GM20000 (cell line): ENCODE measurements at regions not wholly inside any gene's neighbourhood (a gene's known extent, or its start where the extent isn't known, plus 50 kb on each side); places are given as distances from the start of the nearest gene placed in this dataset.

Experiments
- DNase-seq: peaks from one replicate; pipeline ENCODE4 v3.0.0; 2012; ENCODE audit warnings: low spot score
- CTCF ChIP-seq: IDR thresholded peaks from 2 replicates; pipeline ENCODE4 v1.5.1; 2012; ENCODE audit warnings: mild to moderate bottlenecking, control low read depth; ENCODE audit errors: extremely low read depth, missing control alignments

DNA sequence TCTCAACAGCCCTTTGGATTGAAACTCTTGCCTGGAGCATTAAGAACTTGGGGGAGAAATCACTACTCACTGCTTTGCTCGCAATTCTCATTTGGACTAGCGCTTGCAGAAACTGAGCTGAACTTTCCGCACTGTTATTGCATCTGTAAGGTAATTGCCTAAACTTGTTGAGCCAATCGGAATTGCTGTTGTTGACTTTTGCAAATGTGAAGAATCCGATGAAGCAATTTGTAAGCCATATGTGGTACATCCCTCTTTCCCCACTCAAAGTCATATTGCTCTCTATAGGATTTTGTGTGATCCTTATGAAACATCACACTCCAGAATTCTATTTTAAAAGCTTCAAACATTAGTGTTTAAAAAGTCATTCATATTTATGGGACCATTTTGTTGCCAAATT is 191.7 kb upstream of the GBE1 start:
- TF ChIP-seq CTCF: no peak
- no peak for DNase-seq

GRCh38 chr3:81952141-81952540 is 190.7 kb upstream of the GBE1 start:
- no peak for TF ChIP-seq CTCF
- DNase-seq: no peak

DNA sequence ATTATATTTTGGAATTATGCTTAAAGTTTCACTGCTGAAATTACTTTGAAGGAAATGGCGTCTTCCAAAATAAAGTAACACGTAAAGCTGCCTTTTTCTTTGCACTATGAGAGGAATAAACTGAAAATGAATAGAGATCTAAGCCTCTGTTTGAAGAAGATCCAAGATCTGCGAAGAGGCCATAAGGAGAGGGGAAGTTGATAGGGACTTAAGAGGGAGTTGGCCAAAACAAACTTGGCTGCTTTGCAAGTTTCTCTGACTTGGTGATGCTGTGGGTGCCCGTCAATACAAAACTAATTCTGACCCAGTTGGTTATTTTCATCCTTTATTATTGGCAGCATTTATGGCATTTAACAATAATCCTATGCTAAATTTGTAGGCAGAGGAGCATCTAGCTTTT is 190.2 kb upstream of the GBE1 start:
- TF ChIP-seq CTCF: no peak
- DNase-seq: no peak

GRCh38 chr3:81951106-81951505 is 189.7 kb upstream of the GBE1 start:
- no peak for TF ChIP-seq CTCF
- DNase-seq: no peak

DNA sequence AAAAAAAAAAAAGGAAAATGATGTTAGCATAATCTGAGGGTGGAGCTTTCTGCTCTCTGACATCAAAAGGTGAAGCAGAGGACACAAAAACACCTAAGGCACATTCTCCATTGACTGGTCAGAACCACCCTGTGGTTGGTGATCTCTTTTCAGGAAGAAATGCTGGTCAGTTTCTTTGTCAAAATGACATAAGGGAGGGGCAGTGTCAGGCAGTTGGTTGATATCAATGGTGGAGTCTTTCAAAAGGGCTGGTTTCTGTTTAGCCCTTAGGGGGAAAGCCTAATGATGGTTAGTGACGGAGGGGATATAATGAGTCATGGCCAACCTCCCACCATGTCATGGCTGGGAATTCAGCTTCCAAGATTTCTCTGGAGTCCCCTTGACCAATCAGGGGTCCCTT is 185.9 kb upstream of the GBE1 start:
- no peak for DNase-seq
- no peak for TF ChIP-seq CTCF

DNA sequence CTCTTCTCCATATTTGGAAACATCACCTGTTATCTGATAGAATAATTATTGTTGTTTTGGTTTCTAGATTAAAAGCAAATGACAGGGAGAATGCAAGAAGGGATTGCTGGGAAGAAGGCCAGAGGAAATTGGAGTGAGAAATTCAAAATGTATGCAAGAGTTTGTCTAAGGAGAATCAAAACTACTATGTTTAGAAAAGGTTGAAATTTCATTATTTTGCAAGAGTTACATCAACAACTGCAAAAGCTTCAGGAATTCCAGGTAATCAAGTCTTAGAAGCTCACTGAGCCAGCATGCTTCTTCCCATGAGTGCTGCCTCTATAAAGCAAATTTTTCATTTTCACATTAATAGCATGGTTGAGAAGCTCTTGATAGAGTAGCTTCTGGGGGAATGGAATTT is 177.2 kb upstream of the GBE1 start:
- TF ChIP-seq CTCF: no peak
- no peak for DNase-seq

- TF ChIP-seq CTCF: no peak
- DNase-seq: no peak
Measured at GRCh38 chr3:81936817-81937216, 175.4 kb upstream of the GBE1 start.
